ENCODE measurements at regions not wholly inside any gene's neighbourhood (a gene's known extent, or its start where the extent isn't known, plus 50 kb on each side); places are given as distances from the start of the nearest gene placed in this dataset.
"Not testable (repeated sequence)": the region's sequence is repeated elsewhere in the genome, so short reads cannot be mapped to it uniquely, and the experiment has no call there.

DNA sequence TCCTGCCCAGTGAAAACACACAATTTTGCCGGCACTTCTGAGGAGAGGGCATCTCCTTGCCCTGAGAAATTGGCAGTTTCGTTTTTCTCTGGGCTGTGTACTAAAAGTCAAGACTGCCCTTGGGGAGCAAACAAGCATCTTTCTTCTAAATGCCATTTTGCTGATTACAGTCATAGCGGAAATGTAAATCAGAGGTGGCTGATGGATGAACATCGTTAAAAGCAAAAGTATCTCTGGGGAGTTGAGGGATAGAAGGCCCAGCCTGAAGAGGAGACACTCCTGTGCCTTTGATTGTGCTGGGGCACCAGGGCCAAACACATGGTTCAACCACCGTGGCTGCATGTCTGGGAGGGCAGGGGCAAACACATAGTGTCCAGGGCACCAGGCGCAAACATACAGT is 49.8 kb downstream of the ABCC12 start:
- DNase-seq, result no peak

DNA sequence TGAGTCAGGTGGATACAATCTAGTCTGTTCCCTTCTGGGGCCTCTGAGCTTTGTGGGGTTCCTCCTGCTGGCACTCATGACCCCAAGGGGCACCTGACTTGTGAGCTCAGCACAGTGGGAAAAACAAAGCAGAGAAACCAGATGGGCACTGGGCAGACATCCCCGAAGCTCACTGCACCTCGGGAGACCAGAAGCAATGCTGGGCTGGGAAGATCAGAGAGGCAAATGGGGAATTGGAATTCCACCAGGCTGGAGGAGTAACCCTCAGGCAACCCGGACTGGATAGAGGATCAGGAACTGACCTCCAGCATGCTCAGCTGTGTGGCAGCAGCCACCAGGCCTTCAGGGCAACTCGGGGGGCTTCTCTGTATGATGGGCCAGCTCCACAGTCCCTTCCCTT is 50.3 kb downstream of the ABCC12 start:
- DNase-seq, result no peak

DNA sequence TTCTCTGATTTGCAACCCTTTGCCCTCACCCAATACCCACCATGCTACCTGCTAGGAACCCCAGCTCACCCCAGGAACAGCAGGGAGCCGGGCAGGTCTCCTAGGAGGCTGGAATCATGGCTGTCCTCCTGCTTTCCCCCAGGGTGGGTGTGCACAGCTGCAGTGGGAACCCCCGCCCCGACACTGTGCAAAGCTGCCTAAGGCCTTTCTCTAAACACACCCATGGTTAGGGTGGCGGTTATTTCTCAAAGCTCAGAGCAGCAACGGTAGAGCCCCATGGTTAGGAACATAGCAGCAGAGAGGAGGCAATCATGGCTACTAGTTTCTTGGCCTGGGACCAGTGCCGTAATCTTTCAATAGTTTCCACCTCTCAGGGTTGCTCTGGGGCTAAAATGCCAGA is 52.2 kb downstream of the ABCC12 start:
- no peak for DNase-seq

DNA sequence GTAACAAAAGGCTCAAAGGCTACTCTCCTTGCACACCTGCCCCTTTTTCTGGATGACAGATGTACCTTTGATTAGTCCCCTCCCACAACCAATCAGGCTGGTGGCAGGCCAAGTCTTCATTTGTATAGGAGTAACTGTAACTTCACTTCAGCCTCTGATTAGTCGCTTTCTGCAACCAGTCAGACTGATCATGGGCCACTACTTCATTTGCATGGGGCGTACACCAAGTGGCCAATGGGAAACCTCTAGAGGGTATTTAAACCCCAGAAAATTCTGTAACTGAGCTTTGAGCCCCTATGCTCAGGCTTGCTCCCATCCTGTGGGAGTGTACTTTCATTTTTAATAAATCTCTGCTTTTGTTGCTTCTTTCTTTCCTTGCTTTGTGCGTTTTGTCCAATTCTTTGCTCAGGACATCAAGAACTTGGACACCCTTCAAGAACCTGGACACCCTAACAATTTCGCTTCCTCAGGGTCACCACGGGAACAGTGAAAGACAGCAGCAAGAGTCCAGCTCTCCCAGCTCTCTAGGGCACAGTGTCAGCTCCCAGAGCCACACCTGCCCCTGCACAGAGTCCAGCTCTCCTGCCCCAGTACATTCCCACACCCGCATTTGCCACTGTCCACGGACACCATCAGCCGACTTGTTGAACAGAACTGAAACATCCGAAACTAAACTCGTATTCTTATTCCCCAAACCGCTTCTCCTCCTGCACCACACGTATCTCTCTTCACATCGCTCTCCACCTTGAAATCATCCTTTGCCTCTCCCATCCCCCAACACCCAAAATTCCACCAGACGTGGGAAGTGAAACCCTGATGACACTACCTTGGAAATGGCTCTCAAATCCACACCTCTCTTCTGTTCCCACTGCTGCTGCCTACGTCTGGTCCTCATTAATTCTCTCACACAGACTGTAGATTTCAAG is 53.4 kb downstream of the ABCC12 start:
- no peak for DNase-seq

DNA sequence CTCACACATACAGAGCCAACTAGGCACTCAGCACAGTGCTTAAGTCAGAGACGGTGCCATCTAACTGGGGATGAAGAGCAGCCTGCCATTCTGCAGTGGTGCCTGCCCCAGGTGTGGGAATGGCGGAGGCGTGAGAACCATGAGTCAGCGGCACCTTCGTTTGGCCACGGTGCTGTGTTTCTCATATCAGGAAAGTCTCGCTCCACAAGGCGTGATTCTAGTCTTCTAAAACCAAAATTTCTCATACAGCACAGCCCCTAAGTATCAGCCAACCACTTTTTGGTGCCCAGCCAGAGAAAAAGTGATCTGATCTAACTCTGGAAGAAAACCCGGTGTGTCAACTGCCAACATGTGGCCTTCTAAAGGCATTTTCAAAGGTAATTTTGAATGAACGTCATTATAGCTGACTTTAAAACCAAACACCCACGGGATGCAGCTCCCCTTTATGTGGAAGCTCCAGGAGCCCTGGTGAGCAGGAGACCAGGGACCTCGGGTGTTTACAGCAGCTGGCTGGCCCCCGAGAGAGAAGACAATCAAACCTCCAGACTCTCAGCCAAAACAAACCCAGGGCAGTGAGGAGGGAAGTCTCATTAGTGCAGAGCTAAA is 54.6 kb downstream of the ABCC12 start:
- no peak for DNase-seq

DNA sequence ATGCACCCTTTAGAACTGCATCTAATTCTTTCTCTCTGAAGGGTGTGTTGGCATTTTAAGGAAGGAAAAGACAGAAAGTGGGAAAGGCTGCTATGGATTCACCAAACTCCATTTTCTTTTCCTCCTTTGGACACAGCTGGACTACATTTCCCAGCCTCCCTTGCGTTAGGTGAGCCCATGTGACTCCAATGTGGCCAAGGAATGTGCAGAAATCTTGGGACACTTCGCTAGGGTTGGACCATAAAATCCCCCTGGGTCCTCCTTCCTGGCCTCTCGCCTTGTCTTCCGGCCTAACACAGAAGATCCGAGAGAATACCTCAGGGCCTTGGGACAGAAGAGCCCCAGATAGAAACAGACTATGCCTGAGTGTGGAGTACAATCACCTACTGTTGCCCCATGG is 56.3 kb downstream of the ABCC12 start:
- no peak for DNase-seq

DNA sequence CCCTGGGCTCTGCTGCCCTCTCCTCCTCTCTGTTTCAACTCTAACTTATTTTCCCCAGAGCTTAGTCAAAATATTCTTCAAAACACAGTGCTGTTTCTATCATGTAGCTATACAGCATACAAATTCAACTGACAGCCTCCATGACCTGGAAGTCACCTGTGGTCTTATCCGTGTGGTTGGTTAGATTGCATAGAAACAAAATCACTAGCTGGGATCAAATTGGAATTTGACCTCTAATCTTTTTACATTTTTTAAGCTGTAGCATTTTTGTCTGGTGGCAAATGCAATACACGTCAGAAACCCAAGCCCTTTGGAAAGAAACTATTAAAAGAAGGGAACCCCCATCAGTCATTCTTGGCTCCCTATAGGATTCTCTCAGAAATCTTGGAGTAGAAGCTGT is 57.3 kb downstream of the ABCC12 start:
- no peak for DNase-seq

DNA sequence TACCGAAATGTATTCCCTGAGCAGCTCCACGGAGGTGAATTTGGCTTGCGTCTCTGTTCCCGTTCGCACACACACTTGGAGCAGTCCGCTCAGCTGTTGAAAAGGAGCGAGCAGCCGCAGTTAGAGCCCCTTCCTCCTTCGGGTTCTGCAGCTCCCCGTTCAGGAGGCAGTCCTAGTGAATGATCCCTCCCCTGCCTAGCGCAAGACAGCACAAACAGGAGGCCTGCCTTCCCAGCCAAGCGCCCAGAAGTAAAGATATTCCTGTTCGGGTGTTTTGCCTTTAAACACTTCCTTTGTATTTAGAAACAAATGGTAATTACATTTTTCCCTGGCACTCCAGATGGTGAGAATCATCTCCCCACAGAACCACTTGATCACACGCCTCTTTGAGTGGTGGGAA is 64.7 kb downstream of the ABCC12 start:
- no peak for DNase-seq

DNA sequence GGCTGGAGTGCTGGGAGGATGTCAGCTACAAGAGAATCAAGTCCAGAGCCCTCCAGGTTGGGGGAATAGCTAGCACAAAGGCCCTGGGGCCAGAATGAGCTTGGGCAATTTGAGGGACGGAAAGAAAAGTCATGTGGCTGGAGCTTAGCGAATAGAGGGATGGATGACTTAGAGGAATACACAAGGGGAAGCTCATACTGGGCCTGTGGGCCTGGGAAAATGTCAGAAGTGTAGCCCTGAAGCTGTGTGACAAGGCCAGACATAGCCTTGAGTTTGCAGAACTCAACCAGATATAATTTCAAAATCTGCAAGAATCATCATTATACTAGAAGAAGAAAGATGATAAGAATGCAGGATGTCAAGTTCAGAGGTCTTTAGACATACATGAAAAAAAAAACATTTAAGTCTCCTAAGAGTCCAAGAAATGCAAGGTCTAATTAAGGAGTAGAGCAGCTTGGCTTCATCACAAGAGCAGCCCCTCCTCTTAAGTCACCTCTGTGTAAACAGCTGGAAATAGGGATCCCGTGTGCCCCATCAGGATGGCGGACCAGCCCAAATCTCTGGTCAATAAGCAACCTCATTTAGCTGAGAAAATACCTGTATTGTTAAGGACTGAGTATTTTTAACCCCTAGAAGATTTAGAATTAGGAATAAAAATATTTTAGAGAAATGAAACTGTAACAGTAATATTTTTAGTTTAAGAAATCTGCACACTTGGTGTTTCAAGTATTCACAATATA is 66.6 kb downstream of the ABCC12 start:
- DNase-seq, result no peak

DNA sequence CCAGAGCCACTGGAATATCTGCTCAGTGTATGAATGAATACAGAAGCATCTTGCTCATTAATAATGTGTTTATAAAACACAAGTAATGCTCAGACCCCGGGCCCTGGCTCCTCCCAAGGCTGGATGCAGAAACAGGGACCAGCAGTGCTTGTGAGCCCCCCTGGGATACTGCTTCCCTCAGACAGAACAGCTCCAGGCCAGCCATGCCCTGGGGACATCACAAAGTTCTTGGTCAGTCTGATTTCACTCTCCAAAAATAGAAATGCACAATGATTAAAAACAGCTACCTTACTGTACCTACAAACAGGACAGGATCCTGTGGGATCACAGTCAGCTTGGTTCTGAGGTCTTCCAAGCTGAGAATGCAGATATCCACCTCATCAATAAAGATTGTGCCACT is 68.2 kb downstream of the ABCC12 start:
- DNase-seq, result no peak

DNA sequence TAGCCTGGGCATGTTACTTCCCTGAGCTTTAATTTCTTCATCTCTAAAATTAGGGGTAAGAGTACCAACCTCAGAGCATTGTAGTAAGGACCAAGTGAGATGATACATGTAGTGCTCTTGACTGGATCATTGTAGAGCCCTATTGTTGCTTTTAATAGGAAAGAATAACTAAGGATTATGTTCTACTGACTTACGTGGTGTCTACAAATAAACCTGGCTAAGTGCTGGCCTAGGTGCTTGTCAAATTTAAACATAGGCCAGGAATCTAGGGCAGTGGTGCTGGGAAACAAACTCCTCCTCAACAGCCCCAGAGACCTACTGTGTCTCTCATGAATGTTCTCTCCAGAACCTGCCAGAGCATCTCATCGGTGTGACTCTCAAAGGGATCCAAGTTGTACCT is 69.4 kb downstream of the ABCC12 start:
- no peak for DNase-seq

DNA sequence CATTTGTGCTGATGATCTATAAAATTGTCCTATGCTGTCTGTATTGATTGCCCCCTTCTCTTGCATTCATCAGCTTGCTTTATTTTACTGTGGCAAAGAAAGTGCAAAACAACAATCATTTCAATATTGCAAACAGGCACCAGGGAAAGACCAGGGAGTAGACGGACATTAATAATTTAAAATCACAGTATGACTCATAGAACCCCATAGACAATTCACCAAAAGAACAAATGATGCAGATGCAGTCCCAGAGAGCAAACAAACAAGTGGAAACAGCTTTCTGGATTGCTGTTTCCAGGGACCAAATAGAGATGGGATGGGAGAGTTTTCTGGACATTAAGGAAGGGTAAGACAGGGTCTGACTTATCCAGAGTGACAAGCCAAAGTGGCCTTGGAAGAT is 70.1 kb downstream of the ABCC12 start:
- DNase-seq, result no peak

DNA sequence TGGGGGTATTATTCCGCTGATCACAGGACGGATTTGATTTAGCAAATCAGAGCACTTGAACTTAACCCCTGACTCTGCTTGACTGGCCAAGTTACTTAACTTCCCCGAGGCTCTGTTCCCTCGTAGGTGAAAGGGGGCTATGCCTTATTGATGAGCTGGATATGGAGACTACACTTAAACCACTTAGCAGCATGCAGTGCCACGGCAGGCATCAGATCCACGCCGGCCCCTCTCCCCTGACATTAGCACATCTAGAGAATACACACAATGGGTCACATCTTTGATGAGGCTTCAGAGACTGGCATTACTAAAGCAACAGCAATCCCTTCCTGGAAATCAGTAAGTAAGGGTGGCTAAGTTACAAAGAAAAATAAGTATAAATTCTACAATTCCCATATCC is 71.0 kb downstream of the ABCC12 start:
- DNase-seq, result no peak

DNA sequence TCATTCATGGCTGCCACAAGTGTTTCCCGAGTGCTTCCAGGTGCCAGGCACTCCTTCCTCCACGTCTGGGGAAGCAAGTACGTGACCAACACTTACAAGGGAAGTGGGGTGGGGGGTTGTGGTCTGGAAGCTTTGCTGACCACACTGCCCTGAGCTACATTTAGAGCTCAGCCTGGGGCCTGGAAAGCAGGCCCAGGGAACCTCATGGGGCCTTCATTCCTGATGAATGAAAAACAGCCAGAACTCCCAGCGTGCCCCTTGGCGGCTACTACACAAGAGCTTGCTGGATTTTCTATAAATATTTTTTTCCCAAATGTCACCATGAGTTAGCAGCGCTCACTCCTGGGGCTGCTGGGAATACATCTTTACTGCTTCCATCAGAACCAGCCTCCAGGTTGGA is 73.3 kb downstream of the ABCC12 start:
- no peak for DNase-seq

DNA sequence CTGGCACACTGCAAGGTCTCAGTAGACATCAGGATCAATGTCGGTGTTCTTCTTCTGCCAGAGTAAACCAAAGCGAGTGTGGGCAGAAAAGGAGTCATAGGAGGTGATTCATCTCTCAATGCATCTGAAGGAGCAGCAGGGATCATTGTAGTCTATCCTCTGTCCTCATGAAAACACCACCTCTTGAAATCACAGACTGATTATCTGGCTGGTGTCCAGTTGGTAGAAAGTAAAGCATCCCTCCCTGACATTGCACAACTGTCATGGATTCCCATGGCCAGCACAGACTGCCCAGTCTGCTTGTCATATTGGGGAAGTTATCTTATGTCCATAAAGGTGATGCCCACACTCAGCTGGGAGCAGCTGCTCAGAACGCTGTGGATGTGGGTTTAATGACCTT is 74.1 kb downstream of the ABCC12 start:
- DNase-seq, result no peak

DNA sequence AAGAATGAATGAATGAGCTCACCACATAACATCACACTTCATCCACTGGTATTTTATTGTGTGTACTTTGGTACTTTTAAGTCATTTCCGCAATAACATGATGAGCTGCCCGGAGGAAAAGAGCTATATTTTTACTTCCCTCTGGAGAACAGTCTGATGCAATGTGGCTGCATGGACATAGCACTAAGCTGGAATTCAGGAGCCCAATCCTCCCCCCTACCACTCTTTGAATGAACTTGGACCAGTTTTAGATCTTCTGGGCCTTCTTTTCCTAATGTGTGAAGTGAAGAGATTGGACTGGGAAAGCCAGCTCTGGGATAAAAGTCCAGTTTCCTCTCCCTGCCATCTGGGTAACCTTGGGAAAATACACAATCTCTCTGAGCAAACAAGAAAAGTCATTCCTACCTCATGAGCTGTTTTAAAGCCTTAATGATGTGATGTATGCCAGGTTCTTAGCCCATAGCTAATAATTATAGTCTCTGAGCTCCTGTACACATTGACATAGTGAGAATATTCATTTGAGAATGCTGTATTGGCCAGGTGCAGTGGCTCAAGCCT is 79.3 kb downstream of the ABCC12 start:
- DNase-seq, result no peak

DNA sequence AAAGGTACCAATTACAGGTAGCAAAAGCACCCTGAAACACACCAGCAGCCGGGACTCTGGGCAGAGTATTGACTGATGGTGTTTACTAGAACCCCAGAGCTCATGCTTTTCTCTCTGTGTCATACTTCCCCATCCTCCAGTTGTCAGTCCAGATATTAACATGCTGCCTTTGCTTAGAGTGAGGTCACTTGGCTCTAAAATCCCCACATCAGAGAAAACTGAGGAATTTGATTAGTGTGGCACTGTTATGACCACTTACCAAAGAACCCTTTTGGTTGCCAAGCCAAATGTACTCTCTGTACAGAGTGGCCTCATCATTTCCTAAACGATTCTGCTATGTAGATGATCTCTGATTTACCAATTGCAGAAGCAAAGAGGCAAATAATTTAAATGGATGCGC is 80.4 kb downstream of the ABCC12 start:
- no peak for DNase-seq

DNA sequence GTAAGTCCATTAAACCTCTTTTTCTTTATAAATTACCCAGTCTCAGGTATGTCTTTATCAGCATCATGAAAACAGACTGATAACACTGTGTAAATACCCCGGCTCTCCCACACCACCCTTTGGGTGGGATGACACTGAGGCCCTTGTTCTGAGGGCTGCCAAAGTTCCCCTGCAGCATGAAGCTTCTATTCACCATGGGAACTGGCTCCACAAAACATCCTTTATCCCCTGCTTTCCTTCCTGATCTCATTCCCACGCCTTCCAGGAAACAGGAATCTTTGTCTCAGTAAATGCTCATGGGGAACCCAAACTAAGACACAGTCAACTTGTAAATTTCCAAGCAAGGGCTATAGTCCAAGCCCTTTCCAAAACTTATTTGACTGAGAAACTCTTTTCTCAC is 88.4 kb downstream of the ABCC12 start:
- no peak for DNase-seq

DNA sequence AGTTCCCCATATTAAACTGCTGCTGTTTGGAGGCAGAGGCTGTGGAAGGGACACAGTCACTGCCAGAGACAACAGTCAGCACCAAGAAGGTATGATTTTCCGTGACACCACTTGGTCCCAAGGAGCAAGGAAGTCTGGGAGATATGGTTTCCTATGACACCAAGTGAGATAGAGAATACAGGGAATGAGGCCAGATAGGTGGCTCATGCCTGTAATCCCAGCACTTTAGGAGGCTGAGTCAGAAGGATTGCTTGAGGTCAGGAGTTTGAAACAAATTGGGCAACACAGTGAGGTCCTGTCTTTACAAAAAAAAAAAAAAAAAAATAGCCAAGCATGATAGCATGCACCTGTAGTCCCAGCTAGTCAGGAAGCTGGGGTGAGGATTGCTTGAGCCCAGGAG is 90.8 kb downstream of the ABCC12 start:
- no peak for DNase-seq

DNA sequence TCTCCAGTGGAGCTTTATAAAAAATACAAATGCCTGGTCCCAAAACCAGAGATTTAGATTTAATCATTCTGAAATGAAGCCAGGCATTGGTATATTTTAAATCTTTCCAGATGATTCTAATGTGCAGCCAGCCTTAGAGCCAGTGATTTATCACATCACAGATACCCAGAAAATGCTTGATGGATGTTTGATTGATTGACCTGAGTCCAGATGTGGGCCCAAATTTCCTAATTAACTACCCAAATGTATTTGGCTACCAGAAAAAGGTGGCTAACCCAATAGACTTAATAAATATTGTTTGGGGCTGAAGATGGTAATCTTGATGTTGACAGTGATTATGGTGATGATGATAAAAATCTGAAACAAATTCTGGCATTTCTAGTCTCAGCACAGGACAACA is 93.1 kb downstream of the ABCC12 start:
- no peak for DNase-seq

DNA sequence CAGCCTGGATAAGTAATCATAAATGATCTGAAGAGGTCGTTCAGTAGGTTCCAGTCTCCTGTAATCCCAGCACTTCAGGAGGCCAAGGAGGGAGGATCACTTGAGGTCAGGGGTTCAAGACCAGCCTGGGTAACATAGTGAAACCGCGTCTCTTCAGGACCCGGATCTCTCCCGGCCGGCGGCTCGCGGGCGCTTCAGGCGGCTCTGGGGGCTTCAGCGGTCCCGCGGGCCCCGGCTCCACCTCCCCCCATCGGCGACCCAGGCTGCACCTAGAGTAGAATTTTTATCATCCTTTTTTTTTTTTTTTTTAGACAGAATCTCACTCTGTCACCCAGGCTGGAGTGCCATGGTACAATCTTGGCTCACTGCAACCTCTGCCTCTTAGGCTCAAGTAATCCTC is 95.9 kb downstream of the ABCC12 start:
- no peak for DNase-seq

DNA sequence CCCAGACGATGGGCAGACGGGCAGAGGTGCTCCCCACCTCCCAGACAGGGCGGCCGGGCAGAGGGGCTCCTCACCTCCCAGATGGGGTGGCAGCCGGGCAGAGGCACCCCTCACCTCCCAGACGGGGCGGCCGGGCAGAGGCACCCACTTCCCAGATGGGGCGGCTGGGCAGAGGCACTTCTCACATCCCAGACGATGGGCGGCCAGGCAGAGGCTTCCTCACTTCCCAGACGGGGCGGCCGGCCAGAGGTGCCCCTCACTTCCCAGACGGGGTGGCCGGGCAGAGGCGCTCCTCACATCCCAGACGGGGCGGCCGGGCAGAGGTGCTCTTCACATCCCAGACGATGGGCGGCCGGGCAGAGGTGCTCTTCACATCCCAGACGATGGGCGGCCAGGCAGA is 96.6 kb downstream of the ABCC12 start:
- not testable (repeated sequence) for DNase-seq

DNA sequence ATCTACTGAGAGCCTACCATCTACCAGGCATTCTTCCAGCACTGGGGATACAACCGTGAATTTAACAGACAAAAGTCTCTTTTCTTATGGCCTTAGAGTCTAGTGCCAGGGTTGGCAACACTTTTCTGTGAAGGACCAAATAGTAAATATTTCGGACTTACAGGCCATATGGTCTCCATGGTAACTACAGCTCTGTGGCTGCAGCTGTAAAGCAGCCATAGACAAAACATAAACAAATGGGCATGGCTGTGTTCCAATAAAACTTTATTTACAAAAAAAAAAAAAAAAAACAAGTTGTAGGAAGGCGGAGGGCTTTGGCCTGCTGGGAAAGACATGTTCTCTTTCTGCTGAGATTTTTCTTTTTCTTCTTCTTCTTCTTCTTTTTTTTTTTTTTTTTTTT is 98.7 kb downstream of the ABCC12 start:
- no peak for DNase-seq
